ENCODE measurements at regions not wholly inside any gene's neighbourhood (a gene's known extent, or its start where the extent isn't known, plus 50 kb on each side); places are given as distances from the start of the nearest gene placed in this dataset.

GRCh38 chr10:120770496-120770895 is 80.7 kb upstream of the WDR11 start:
- in situ Hi-C loops (cut with MboI; ENCODE audit: low pct_unique_long_range_greater_than_20kb, low sequenced_read_pairs, unreplicated experiment) = no loop called here
- TF ChIP-seq CTCF (IDR thresholded peaks at IDR 0.05; ENCODE audit: extremely low read depth, insufficient read depth, missing control alignments) = no peak
- no peak for DNase-seq (ENCODE audit: low spot score)

- in situ Hi-C loops (cut with MboI; ENCODE audit: low pct_unique_long_range_greater_than_20kb, low sequenced_read_pairs, unreplicated experiment) = no loop called here
- DNase-seq (ENCODE audit: low spot score) = no peak
- TF ChIP-seq CTCF (IDR thresholded peaks at IDR 0.05; ENCODE audit: extremely low read depth, insufficient read depth, missing control alignments) = no peak
Measured at GRCh38 chr10:120776442-120776841, 74.7 kb upstream of the WDR11 start.

- in situ Hi-C loops (cut with MboI; ENCODE audit: low pct_unique_long_range_greater_than_20kb, low sequenced_read_pairs, unreplicated experiment) = no loop called here
- no peak for DNase-seq (ENCODE audit: low spot score)
Measured at GRCh38 chr10:120782336-120782735, 68.8 kb upstream of the WDR11 start.

GRCh38 chr10:120783098-120783497 is 68.1 kb upstream of the WDR11 start:
- in situ Hi-C loops (cut with MboI; ENCODE audit: low pct_unique_long_range_greater_than_20kb, low sequenced_read_pairs, unreplicated experiment) = no loop called here
- DNase-seq (ENCODE audit: low spot score) = no peak
- no peak for TF ChIP-seq CTCF (IDR thresholded peaks at IDR 0.05; ENCODE audit: extremely low read depth, insufficient read depth, missing control alignments)

More at GRCh38 chr10:120782336-120782735, 68.8 kb upstream of the WDR11 start:
- TF ChIP-seq CTCF (IDR thresholded peaks at IDR 0.05; ENCODE audit: extremely low read depth, insufficient read depth, missing control alignments) = no peak

GRCh38 chr10:120783867-120784266 is 67.3 kb upstream of the WDR11 start:
- in situ Hi-C loops (cut with MboI; ENCODE audit: low pct_unique_long_range_greater_than_20kb, low sequenced_read_pairs, unreplicated experiment) = no loop called here
- DNase-seq (ENCODE audit: low spot score) = no peak
- TF ChIP-seq CTCF (IDR thresholded peaks at IDR 0.05; ENCODE audit: extremely low read depth, insufficient read depth, missing control alignments) = no peak

- in situ Hi-C loops (cut with MboI; ENCODE audit: low pct_unique_long_range_greater_than_20kb, low sequenced_read_pairs, unreplicated experiment) = no loop called here
- DNase-seq (ENCODE audit: low spot score) = no peak
- no peak for TF ChIP-seq CTCF (IDR thresholded peaks at IDR 0.05; ENCODE audit: extremely low read depth, insufficient read depth, missing control alignments)
Measured at GRCh38 chr10:120788771-120789170, 62.4 kb upstream of the WDR11 start.
